WTC11 (cell line): ENCODE measurements at regions not wholly inside any gene's neighbourhood (a gene's known extent, or its start where the extent isn't known, plus 50 kb on each side); places are given as distances from the start of the nearest gene placed in this dataset.

Source experiments
- ATAC-seq: fragments of 200-7000 bp; cut with Tn5 transposase; 2 replicates; pipeline ENCODE4 v1.10.0; 2021; ENCODE audit warnings: mild to moderate bottlenecking, moderate library complexity
- CTCF ChIA-PET: fragments of 300-600 bp; sonication (Branson Sonifier 250); formaldehyde crosslinking; loops from one replicate; lab custom pipeline; 2021; ENCODE audit warnings: antibody characterized with exemption; lab: Charles Lee
- POLR2A ChIA-PET: fragments of 350-600 bp; sonication (Branson Sonifier 250); formaldehyde crosslinking; loops from one replicate; lab custom pipeline; 2021; ENCODE audit warnings: antibody characterized with exemption; lab: Charles Lee
- DNase-seq: peaks from one replicate; pipeline ENCODE4 v3.0.0; 2021; ENCODE audit warnings: low spot score
- H3K27ac Mint-ChIP-seq: 2 replicates; pipeline ENCODE4 v1.8.0; 2021; ENCODE audit warnings: mixed read lengths
- H3K27me3 Mint-ChIP-seq: 2 replicates; pipeline ENCODE4 v1.8.0; 2021; ENCODE audit warnings: low read depth, mild to moderate bottlenecking, moderate library complexity, mixed read lengths
- H3K36me3 Mint-ChIP-seq: 2 replicates; pipeline ENCODE4 v1.8.0; 2021; ENCODE audit warnings: mixed read lengths
- H3K4me1 Mint-ChIP-seq: 2 replicates; pipeline ENCODE4 v1.8.0; 2022; ENCODE audit warnings: mixed read lengths
- H3K4me3 Mint-ChIP-seq: 2 replicates; pipeline ENCODE4 v1.8.0; 2021; ENCODE audit warnings: mild to moderate bottlenecking, moderate library complexity, mixed read lengths
- H3K9me3 Mint-ChIP-seq: 2 replicates; pipeline ENCODE4 v1.8.0; 2021; ENCODE audit warnings: mixed read lengths
- AFF4 ChIP-seq: sonication (generic); formaldehyde crosslinking; IDR thresholded peaks from 2 replicates; pipeline ENCODE4 v1.8.1; 2023; ENCODE audit warnings: mild to moderate bottlenecking, missing genetic modification reagents, borderline replicate concordance
- AR ChIP-seq: fragments of 250-450 bp; sonication (Bioruptor Pico); IDR thresholded peaks from 2 replicates; pipeline ENCODE4 v1.9.0; 2021; ENCODE audit warnings: mild to moderate bottlenecking
- ATF2 ChIP-seq: sonication (generic); formaldehyde crosslinking; IDR thresholded peaks from 2 replicates; pipeline ENCODE4 v1.8.1; 2022; ENCODE audit warnings: low read depth, missing genetic modification reagents, borderline replicate concordance
- CTCF ChIP-seq: fragments of 200-600 bp; IDR thresholded peaks from 2 replicates; pipeline ENCODE4 v1.8.0; 2022; ENCODE audit warnings: antibody characterized with exemption
- E2F1 ChIP-seq: sonication (generic); formaldehyde crosslinking; IDR thresholded peaks from 2 replicates; pipeline ENCODE4 v1.8.0; 2022; ENCODE audit warnings: mild to moderate bottlenecking, missing genetic modification reagents
- E2F5 ChIP-seq: sonication (generic); formaldehyde crosslinking; IDR thresholded peaks from 2 replicates; pipeline ENCODE4 v1.8.1; 2022; ENCODE audit warnings: mild to moderate bottlenecking, moderate library complexity, missing genetic modification reagents
- ESRRA ChIP-seq: sonication (generic); formaldehyde crosslinking; IDR thresholded peaks from 2 replicates; pipeline ENCODE4 v1.8.1; 2022; ENCODE audit warnings: mild to moderate bottlenecking, missing genetic modification reagents, borderline replicate concordance
- GRHL2 ChIP-seq: fragments of 250-450 bp; sonication (Bioruptor Pico); IDR thresholded peaks from 2 replicates; pipeline ENCODE4 v1.8.0; 2022; ENCODE audit warnings: mild to moderate bottlenecking, moderate library complexity; ENCODE audit not compliant: insufficient replicate concordance, severe bottlenecking
- NR2C2 ChIP-seq: sonication (generic); formaldehyde crosslinking; IDR thresholded peaks from 2 replicates; pipeline ENCODE4 v1.8.0; 2022; ENCODE audit warnings: mild to moderate bottlenecking, missing genetic modification reagents
- RELA ChIP-seq: sonication (generic); formaldehyde crosslinking; IDR thresholded peaks from 2 replicates; pipeline ENCODE4 v1.8.1; 2022; ENCODE audit warnings: missing genetic modification reagents, mild to moderate bottlenecking, borderline replicate concordance
- RORB ChIP-seq: fragments of 250-450 bp; sonication (Bioruptor Pico); IDR thresholded peaks from 2 replicates; pipeline ENCODE4 v1.9.0; 2021; ENCODE audit warnings: mild to moderate bottlenecking
- SP1 ChIP-seq: sonication (generic); formaldehyde crosslinking; conservative IDR thresholded peaks from 2 replicates; pipeline ENCODE4 v1.8.1; 2022; ENCODE audit warnings: missing genetic modification reagents
- ZNF138 ChIP-seq: sonication (generic); formaldehyde crosslinking; conservative IDR thresholded peaks from 2 replicates; pipeline ENCODE4 v1.8.1; 2022; ENCODE audit warnings: mild to moderate bottlenecking, moderate library complexity, missing genetic modification reagents
- ZNF263 ChIP-seq: sonication (generic); formaldehyde crosslinking; IDR thresholded peaks from 2 replicates; pipeline ENCODE4 v1.8.1; 2022; ENCODE audit warnings: low read depth, mild to moderate bottlenecking, moderate library complexity, missing genetic modification reagents
- ZSCAN18 ChIP-seq: fragments of 250-450 bp; sonication (Bioruptor Pico); IDR thresholded peaks from 2 replicates; pipeline ENCODE4 v2.1.2; 2022; ENCODE audit warnings: mild to moderate bottlenecking, moderate library complexity
- TF ChIP-seq, protein P1 (sequence below): sonication (generic); formaldehyde crosslinking; IDR thresholded peaks from 2 replicates; pipeline ENCODE4 v1.8.0; 2022; ENCODE audit warnings: mild to moderate bottlenecking, missing genetic modification reagents
- TF ChIP-seq, protein P2 (sequence below): sonication (generic); formaldehyde crosslinking; IDR thresholded peaks from 2 replicates; pipeline ENCODE4 v1.8.0; 2023; ENCODE audit warnings: mild to moderate bottlenecking, missing genetic modification reagents
- TF ChIP-seq, protein P3 (sequence below): fragments of 250-450 bp; sonication (Bioruptor Pico); IDR thresholded peaks from 2 replicates; pipeline ENCODE4 v1.9.0; 2021; ENCODE audit warnings: moderate library complexity, mild to moderate bottlenecking, inconsistent platforms, borderline replicate concordance

DNA sequence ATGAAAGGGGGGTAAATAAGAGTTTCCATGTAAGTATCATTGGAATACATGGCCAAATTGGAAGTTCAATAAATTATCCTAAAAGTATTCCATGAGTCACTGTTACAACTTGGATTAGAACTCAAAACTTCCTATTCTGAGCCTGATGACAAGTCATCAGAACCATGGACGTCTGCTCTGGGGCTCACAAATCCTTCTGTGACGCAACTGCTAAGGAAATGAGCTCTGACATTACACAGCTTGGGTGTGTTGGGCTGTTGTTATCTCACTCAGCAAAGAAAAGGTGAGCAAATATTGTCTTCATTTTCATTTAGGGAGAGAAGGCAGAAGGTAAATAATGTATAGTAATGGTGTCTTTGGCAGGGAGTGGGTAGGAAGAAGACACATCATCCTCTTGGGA is 214.8 kb upstream of the ADO start:
- Mint-ChIP-seq H3K27me3 (no peaks in the 10 kb centered on the region), H3K36me3 (no peaks in the 10 kb centered on the region), H3K4me3 (no peak overlapping the region), H3K4me1 (peaks cover 2% of the 10 kb centered on the region; the same call in 1 of the 2 replicates), H3K27ac (no peak overlapping the region), H3K9me3 (peaks cover 7% of the 10 kb centered on the region)
- POLR2A ChIA-PET, result no interaction called here
- CTCF ChIA-PET, result no interaction called here
- DNase-seq (no peak), ATAC-seq (no peak)
- no peak for TF ChIP-seq ESRRA (CRISPR knock-in tag)
- no peak for TF ChIP-seq ZSCAN18 (CRISPR knock-in tag)
- no peak for TF ChIP-seq AR (CRISPR knock-in tag)
- TF ChIP-seq ATF2 (CRISPR knock-in tag), result no peak
- no peak for TF ChIP-seq AFF4 (CRISPR knock-in tag)
- TF ChIP-seq GRHL2, result no peak
- TF ChIP-seq ZNF263, result no peak
- no peak for TF ChIP-seq E2F5 (CRISPR knock-in tag)
- TF ChIP-seq, protein P1, sequence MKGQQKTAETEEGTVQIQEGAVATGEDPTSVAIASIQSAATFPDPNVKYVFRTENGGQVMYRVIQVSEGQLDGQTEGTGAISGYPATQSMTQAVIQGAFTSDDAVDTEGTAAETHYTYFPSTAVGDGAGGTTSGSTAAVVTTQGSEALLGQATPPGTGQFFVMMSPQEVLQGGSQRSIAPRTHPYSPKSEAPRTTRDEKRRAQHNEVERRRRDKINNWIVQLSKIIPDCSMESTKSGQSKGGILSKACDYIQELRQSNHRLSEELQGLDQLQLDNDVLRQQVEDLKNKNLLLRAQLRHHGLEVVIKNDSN (CRISPR knock-in tag), result no peak
- TF ChIP-seq E2F1 (CRISPR knock-in tag), result no peak
- TF ChIP-seq, protein P2, sequence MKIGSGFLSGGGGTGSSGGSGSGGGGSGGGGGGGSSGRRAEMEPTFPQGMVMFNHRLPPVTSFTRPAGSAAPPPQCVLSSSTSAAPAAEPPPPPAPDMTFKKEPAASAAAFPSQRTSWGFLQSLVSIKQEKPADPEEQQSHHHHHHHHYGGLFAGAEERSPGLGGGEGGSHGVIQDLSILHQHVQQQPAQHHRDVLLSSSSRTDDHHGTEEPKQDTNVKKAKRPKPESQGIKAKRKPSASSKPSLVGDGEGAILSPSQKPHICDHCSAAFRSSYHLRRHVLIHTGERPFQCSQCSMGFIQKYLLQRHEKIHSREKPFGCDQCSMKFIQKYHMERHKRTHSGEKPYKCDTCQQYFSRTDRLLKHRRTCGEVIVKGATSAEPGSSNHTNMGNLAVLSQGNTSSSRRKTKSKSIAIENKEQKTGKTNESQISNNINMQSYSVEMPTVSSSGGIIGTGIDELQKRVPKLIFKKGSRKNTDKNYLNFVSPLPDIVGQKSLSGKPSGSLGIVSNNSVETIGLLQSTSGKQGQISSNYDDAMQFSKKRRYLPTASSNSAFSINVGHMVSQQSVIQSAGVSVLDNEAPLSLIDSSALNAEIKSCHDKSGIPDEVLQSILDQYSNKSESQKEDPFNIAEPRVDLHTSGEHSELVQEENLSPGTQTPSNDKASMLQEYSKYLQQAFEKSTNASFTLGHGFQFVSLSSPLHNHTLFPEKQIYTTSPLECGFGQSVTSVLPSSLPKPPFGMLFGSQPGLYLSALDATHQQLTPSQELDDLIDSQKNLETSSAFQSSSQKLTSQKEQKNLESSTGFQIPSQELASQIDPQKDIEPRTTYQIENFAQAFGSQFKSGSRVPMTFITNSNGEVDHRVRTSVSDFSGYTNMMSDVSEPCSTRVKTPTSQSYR (CRISPR knock-in tag), result no peak
- TF ChIP-seq, protein P3, sequence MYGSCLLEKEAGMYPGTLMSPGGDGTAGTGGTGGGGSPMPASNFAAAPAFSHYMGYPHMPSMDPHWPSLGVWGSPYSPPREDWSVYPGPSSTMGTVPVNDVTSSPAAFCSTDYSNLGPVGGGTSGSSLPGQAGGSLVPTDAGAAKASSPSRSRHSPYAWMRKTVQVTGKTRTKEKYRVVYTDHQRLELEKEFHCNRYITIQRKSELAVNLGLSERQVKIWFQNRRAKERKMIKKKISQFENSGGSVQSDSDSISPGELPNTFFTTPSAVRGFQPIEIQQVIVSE (CRISPR knock-in tag), result no peak
- no peak for TF ChIP-seq RORB (CRISPR knock-in tag)
- TF ChIP-seq SP1 (CRISPR knock-in tag), result no peak
- no peak for TF ChIP-seq RELA (CRISPR knock-in tag)
- no peak for TF ChIP-seq NR2C2 (CRISPR knock-in tag)
- no peak for TF ChIP-seq CTCF
- no peak for TF ChIP-seq ZNF138 (CRISPR knock-in tag)
